Common myeloid progenitor, CD34-positive (primary cell): ENCODE measurements at regions not wholly inside any gene's neighbourhood (a gene's known extent, or its start where the extent isn't known, plus 50 kb on each side); places are given as distances from the start of the nearest gene placed in this dataset.
"Not testable (repeated sequence)": the region's sequence is repeated elsewhere in the genome, so short reads cannot be mapped to it uniquely, and the experiment has no call there.

ENCODE experiments used
- CTCF ChIA-PET: fragments of 350-600 bp; sonication (Branson Sonifier 250); formaldehyde crosslinking; loops from one replicate; lab custom pipeline; 2021; ENCODE audit warnings: antibody characterized with exemption; lab: Charles Lee
- POLR2A ChIA-PET: fragments of 350-600 bp; sonication (Branson Sonifier 250); formaldehyde crosslinking; loops from one replicate; lab custom pipeline; 2021; ENCODE audit warnings: antibody characterized with exemption; lab: Charles Lee
- DNase-seq, 3 donors: peaks; one replicate each; pipeline versions ENCODE4 v3.0.0 to v3.0.0-alpha.2; 2013
- H3K27ac ChIP-seq, 2 experiments: 1 replicate in 1 of 2; 2 replicates in 1 of 2; pipeline ENCODE4 v1.7.0; 2013; ENCODE audit warnings: inconsistent platforms in 2 of 2, low read length in 2 of 2, mild to moderate bottlenecking in 2 of 2, low read depth in 1 of 2, moderate library complexity in 1 of 2; ENCODE audit not compliant: severe bottlenecking in 2 of 2, insufficient read depth in 1 of 2, poor library complexity in 1 of 2
- H3K27me3 ChIP-seq, 5 experiments: replicated peaks in 2 of 5; 1 replicate in 3 of 5; 2 replicates in 2 of 5; pipeline versions ENCODE4 v1.6.1 to v1.7.0; 2013; ENCODE audit warnings: low read length in 4 of 5, mild to moderate bottlenecking in 2 of 5, moderate library complexity in 2 of 5, inconsistent platforms in 1 of 5; ENCODE audit not compliant: insufficient read depth in 5 of 5, control insufficient read depth in 4 of 5
- H3K36me3 ChIP-seq, 4 experiments: 1 replicate in 2 of 4; 2 replicates in 2 of 4; pipeline versions ENCODE4 v1.6.1 to v1.7.0; 2013; ENCODE audit warnings: low read length in 3 of 4, control low read depth in 1 of 4, mild to moderate bottlenecking in 1 of 4; ENCODE audit not compliant: control insufficient read depth in 4 of 4, insufficient read depth in 4 of 4
- H3K4me1 ChIP-seq, 4 experiments: 1 replicate in 3 of 4; 2 replicates in 1 of 4; pipeline versions ENCODE4 v1.6.1 to v1.7.1; 2013; ENCODE audit warnings: low read length in 3 of 4, mild to moderate bottlenecking in 3 of 4, control low read depth in 1 of 4, inconsistent platforms in 1 of 4, moderate library complexity in 1 of 4; ENCODE audit not compliant: control insufficient read depth in 4 of 4, insufficient read depth in 4 of 4; ENCODE audit errors: control extremely low read depth in 1 of 4
- H3K4me3 ChIP-seq, 7 experiments: 1 replicate in 4 of 7; 2 replicates in 3 of 7; pipeline versions ENCODE4 v1.5.1 to v1.7.0; 2013; ENCODE audit warnings: mild to moderate bottlenecking in 7 of 7, low read length in 6 of 7, moderate library complexity in 6 of 7, inconsistent platforms in 2 of 7, low read depth in 2 of 7, control low read depth in 1 of 7; ENCODE audit not compliant: insufficient read depth in 4 of 7, control insufficient read depth in 1 of 7; ENCODE audit errors: extremely low read depth in 1 of 7
- H3K9me3 ChIP-seq, 5 experiments: 1 replicate in 4 of 5; 2 replicates in 1 of 5; pipeline versions ENCODE4 v1.6.1 to v1.7.1; 2013; ENCODE audit warnings: low read length in 4 of 5, mild to moderate bottlenecking in 2 of 5, inconsistent platforms in 1 of 5, low read depth in 1 of 5, moderate library complexity in 1 of 5; ENCODE audit not compliant: control insufficient read depth in 4 of 5, insufficient read depth in 2 of 5; ENCODE audit errors: control extremely low read depth in 1 of 5
- WGBS: methylation state at CpG from one replicate; pipeline ENCODE4 v1.1.5; 2013; ENCODE audit not compliant: insufficient coverage; 5-methylcytosine and 5-hydroxymethylcytosine counted together

GRCh38 chrY:16175740-16176139 is 1651.4 kb downstream of the NLGN4Y start:
- H3K27me3 ChIP-seq, H3K36me3 ChIP-seq, H3K4me1 ChIP-seq, POLR2A ChIA-PET, H3K9me3 ChIP-seq, DNase-seq, CTCF ChIA-PET, H3K27ac ChIP-seq, H3K4me3 ChIP-seq: not testable (repeated sequence)
- no CpG with 5 or more reads among the region's 1 CpG for WGBS

GRCh38 chrY:16205482-16205881 is 1674.5 kb downstream of the CDY2B start:
- H3K36me3 ChIP-seq, H3K4me3 ChIP-seq, H3K9me3 ChIP-seq, H3K27ac ChIP-seq, POLR2A ChIA-PET, CTCF ChIA-PET, H3K27me3 ChIP-seq, H3K4me1 ChIP-seq, DNase-seq: not testable (repeated sequence)
- WGBS, result no CpG with 5 or more reads among the region's 3 CpGs

- POLR2A ChIA-PET, H3K27ac ChIP-seq, H3K27me3 ChIP-seq, DNase-seq, H3K36me3 ChIP-seq, CTCF ChIA-PET, H3K4me1 ChIP-seq, H3K9me3 ChIP-seq, H3K4me3 ChIP-seq: not testable (repeated sequence)
- WGBS, result no CpG with 5 or more reads among the region's 1 CpG
These were observed 1636.7 kb downstream of the CDY2B start for GRCh38 chrY:16243322-16243721.

- H3K4me3 ChIP-seq, POLR2A ChIA-PET, DNase-seq, H3K4me1 ChIP-seq, CTCF ChIA-PET, H3K27me3 ChIP-seq, H3K36me3 ChIP-seq, H3K27ac ChIP-seq, H3K9me3 ChIP-seq: not testable (repeated sequence)
- no CpG with 5 or more reads among the region's 6 CpGs for WGBS
These were observed 1625.3 kb downstream of the CDY2B start for GRCh38 chrY:16254551-16255295.

- H3K27ac ChIP-seq, DNase-seq, H3K4me3 ChIP-seq, H3K27me3 ChIP-seq, H3K36me3 ChIP-seq, POLR2A ChIA-PET, H3K9me3 ChIP-seq, CTCF ChIA-PET, H3K4me1 ChIP-seq: not testable (repeated sequence)
- WGBS, result no CpG with 5 or more reads among the region's 4 CpGs
These were observed 1624.2 kb downstream of the CDY2B start for GRCh38 chrY:16255778-16256177.
